GM12878 (cell line): ENCODE measurements at regions not wholly inside any gene's neighbourhood (a gene's known extent, or its start where the extent isn't known, plus 50 kb on each side); places are given as distances from the start of the nearest gene placed in this dataset.

ENCODE experiments used
- BHLHE40 ChIP-seq, 2 experiments: fragments of 450-650 bp in 1 of 2; IDR thresholded peaks; 2 replicates each; pipeline ENCODE4 v1.6.1; 2011 to 2017; ENCODE audit warnings: low read depth in 2 of 2, borderline replicate concordance in 1 of 2, improper control_type of control experiment in 1 of 2, low read length in 1 of 2, mild to moderate bottlenecking in 1 of 2
- CEBPB ChIP-seq, 2 experiments: fragments of 150-350 bp in 1 of 2; IDR thresholded peaks; 2 replicates each; pipeline ENCODE4 v1.6.1; 2012 to 2014; ENCODE audit warnings: low read depth in 2 of 2, low read length in 2 of 2, borderline replicate concordance in 1 of 2, inconsistent platforms in 1 of 2
- CTCF ChIP-seq, 3 experiments: IDR thresholded peaks in 2 of 3; conservative IDR thresholded peaks in 1 of 3; 2 replicates each; pipeline ENCODE4 v1.5.1; 2011; ENCODE audit warnings: low read depth in 3 of 3, low read length in 3 of 3, mild to moderate bottlenecking in 3 of 3, control low read depth in 2 of 3, moderate library complexity in 2 of 3, inconsistent platforms in 1 of 3, mixed read lengths in 1 of 3; ENCODE audit not compliant: control insufficient read depth in 2 of 3, insufficient read depth in 1 of 3; ENCODE audit errors: extremely low read depth in 1 of 3
- EGR1 ChIP-seq, 2 experiments: IDR thresholded peaks; 1 replicate in 1 of 2; 2 replicates in 1 of 2; pipeline ENCODE4 v1.6.1; 2011 to 2012; ENCODE audit warnings: low read depth in 2 of 2, low read length in 2 of 2, borderline replicate concordance in 1 of 2, mild to moderate bottlenecking in 1 of 2, moderate library complexity in 1 of 2
- IRF3 ChIP-seq: fragments of 450-650 bp; IDR thresholded peaks from 2 replicates; pipeline ENCODE4 v1.6.1; 2014; ENCODE audit warnings: mild to moderate bottlenecking
- POLR2A ChIP-seq: IDR thresholded peaks from 2 replicates; pipeline ENCODE4 v1.6.1; 2011; ENCODE audit warnings: low read depth, mild to moderate bottlenecking, low read length
- STAT3 ChIP-seq: IDR thresholded peaks from 2 replicates; pipeline ENCODE4 v1.6.1; 2011; ENCODE audit warnings: low read depth, low read length, improper control_type of control experiment
- SUPT20H ChIP-seq: IDR thresholded peaks from 2 replicates; pipeline ENCODE4 v1.6.1; 2011; ENCODE audit warnings: low read depth, mild to moderate bottlenecking, low read length, moderate library complexity, borderline replicate concordance; ENCODE audit not compliant: control insufficient read depth
- ZNF24 ChIP-seq: fragments of 450-650 bp; IDR thresholded peaks from 2 replicates; pipeline ENCODE4 v1.6.1; 2017; ENCODE audit warnings: antibody characterized with exemption, mild to moderate bottlenecking
- ZZZ3 ChIP-seq: IDR thresholded peaks from 2 replicates; pipeline ENCODE4 v1.6.1; 2011; ENCODE audit warnings: low read depth; ENCODE audit not compliant: control insufficient read depth, insufficient read length

DNA sequence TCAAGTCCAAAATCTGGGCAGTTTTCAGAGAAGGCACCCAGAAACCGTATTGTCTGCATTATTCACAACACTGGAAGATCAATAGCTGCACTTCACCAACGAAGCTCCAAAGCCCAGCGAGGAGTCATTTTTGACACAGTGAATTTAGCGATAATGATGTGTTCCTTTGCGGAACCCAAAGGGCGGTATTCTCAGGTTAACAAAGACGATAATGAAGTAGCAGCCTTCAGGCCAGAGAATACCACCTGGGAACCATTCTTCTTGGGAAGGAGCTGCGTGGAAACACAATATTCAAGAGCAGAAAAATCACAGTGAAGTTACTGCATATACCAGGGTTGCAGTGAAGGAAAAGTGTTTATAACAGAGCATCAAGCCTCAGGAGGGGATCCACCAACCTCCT is 381.0 kb downstream of the TOX3 start:
- TF ChIP-seq POLR2A: no peak
- TF ChIP-seq CTCF (IDR thresholded peaks at IDR 0.05 in 2 of 3, conservative IDR thresholded peaks at IDR 0.05 in 1 of 3; ENCODE audit: control insufficient read depth in 2 of 3, extremely low read depth in 1 of 3, insufficient read depth in 1 of 3, low read depth in 3 of 3, low read length in 3 of 3): no peak
- TF ChIP-seq STAT3: no peak
- TF ChIP-seq EGR1 (IDR thresholded peaks at IDR 0.05; ENCODE audit: borderline replicate concordance in 1 of 2, low read depth in 2 of 2, low read length in 2 of 2): no peak
- TF ChIP-seq CEBPB (IDR thresholded peaks at IDR 0.05; ENCODE audit: borderline replicate concordance in 1 of 2, low read depth in 2 of 2, low read length in 2 of 2): no peak
- TF ChIP-seq ZZZ3: no peak
- TF ChIP-seq ZNF24: no peak
- TF ChIP-seq IRF3: no peak
- no peak for TF ChIP-seq SUPT20H
- TF ChIP-seq BHLHE40 (IDR thresholded peaks at IDR 0.05; ENCODE audit: borderline replicate concordance in 1 of 2, low read depth in 2 of 2, low read length in 1 of 2): no peak
